OCI-LY1 (cell line): ENCODE measurements at regions not wholly inside any gene's neighbourhood (a gene's known extent, or its start where the extent isn't known, plus 50 kb on each side); places are given as distances from the start of the nearest gene placed in this dataset.

ENCODE experiments used
- H2AFZ ChIP-seq: fragments of 200-600 bp; sonication (generic), shearing (Covaris generic); 2 replicates; pipeline ENCODE4 v1.6.0; 2014; ENCODE audit warnings: antibody characterized with exemption, mild to moderate bottlenecking, low read length
- H3F3A ChIP-seq: fragments of 200-600 bp; sonication (generic), shearing (Covaris generic); 2 replicates; pipeline ENCODE4 v1.6.0; 2014; ENCODE audit warnings: mild to moderate bottlenecking, antibody characterized with exemption, low read length, moderate library complexity; ENCODE audit not compliant: insufficient read depth
- H3K27ac ChIP-seq: fragments of 200-600 bp; sonication (generic); 2 replicates; pipeline ENCODE4 v1.5.1; 2014; ENCODE audit warnings: low read length, mixed run types, mild to moderate bottlenecking, low read depth; ENCODE audit not compliant: poor library complexity, severe bottlenecking
- H3K27me3 ChIP-seq: fragments of 200-600 bp; sonication (generic); 2 replicates; pipeline ENCODE4 v1.6.0; 2014; ENCODE audit warnings: antibody characterized with exemption, mild to moderate bottlenecking, low read length, moderate library complexity; ENCODE audit not compliant: insufficient read depth
- H3K36me3 ChIP-seq: fragments of 200-600 bp; sonication (generic); 2 replicates; pipeline ENCODE4 v1.6.1; 2014; ENCODE audit warnings: mild to moderate bottlenecking, antibody characterized with exemption, low read length, moderate library complexity, mixed read lengths; ENCODE audit not compliant: insufficient read depth
- H3K4me1 ChIP-seq: fragments of 200-600 bp; sonication (generic); 2 replicates; pipeline ENCODE4 v1.5.1; 2014; ENCODE audit warnings: mild to moderate bottlenecking, low read length, moderate library complexity; ENCODE audit not compliant: insufficient read depth, severe bottlenecking
- H3K4me2 ChIP-seq: fragments of 200-600 bp; sonication (generic), shearing (Covaris generic); 2 replicates; pipeline ENCODE4 v1.6.1; 2014; ENCODE audit warnings: low read length
- H3K4me3 ChIP-seq: fragments of 200-600 bp; sonication (generic); 2 replicates; pipeline ENCODE4 v1.5.1; 2014; ENCODE audit warnings: low read length, low read depth, mild to moderate bottlenecking, mixed read lengths; ENCODE audit not compliant: poor library complexity, severe bottlenecking
- H3K79me2 ChIP-seq: fragments of 200-600 bp; shearing (Covaris generic); 2 replicates; pipeline ENCODE4 v1.6.1; 2016; ENCODE audit warnings: mixed run types, low read length, mixed read lengths; ENCODE audit not compliant: insufficient read depth
- H3K9ac ChIP-seq: fragments of 200-600 bp; sonication (generic), shearing (Covaris generic); 2 replicates; pipeline ENCODE4 v1.6.1; 2014; ENCODE audit warnings: mild to moderate bottlenecking, low read length, mixed read lengths
- H3K9me2 ChIP-seq: fragments of 200-600 bp; sonication (generic), shearing (Covaris generic); 2 replicates; pipeline ENCODE4 v1.6.1; 2014; ENCODE audit warnings: low read depth, mild to moderate bottlenecking, low read length, mixed read lengths
- H3K9me3 ChIP-seq: fragments of 200-600 bp; shearing (Covaris generic); 2 replicates; pipeline ENCODE4 v1.6.1; 2014; ENCODE audit warnings: low read length, mixed read lengths
- H4K20me1 ChIP-seq: fragments of 200-600 bp; sonication (generic), shearing (Covaris generic); 2 replicates; pipeline ENCODE4 v1.6.0; 2016; ENCODE audit warnings: mild to moderate bottlenecking, low read length; ENCODE audit not compliant: insufficient read depth
- CTCF ChIP-seq: fragments of 200-600 bp; sonication (generic), shearing (Covaris generic); IDR thresholded peaks from 2 replicates; pipeline ENCODE4 v1.5.1; 2017; ENCODE audit warnings: mild to moderate bottlenecking, antibody characterized with exemption, low read length, moderate library complexity, mixed read lengths
- EZH2 ChIP-seq: fragments of 200-600 bp; sonication (generic), shearing (Covaris generic); IDR thresholded peaks from 2 replicates; pipeline ENCODE4 v1.8.0; 2017; ENCODE audit warnings: borderline replicate concordance, mixed run types, mild to moderate bottlenecking, antibody characterized with exemption, low read length, moderate library complexity, mixed read lengths

GRCh38 chr13:88552966-88553365 lies 881.8 kb downstream of the SLITRK5 start:
- Histone ChIP-seq H3K36me3 (no peaks in the 10 kb centered on the region), H3K4me3 (no peak overlapping the region), H4K20me1 (no peaks in the 10 kb centered on the region), H3K9ac (no peak overlapping the region), H2AFZ (no peak overlapping the region), H3K79me2 (no peaks in the 10 kb centered on the region), H3K9me3 (no peaks in the 10 kb centered on the region), H3K4me1 (no peaks in the 10 kb centered on the region), H3F3A (no peaks in the 10 kb centered on the region), H3K27ac (no peak overlapping the region), H3K27me3 (no peaks in the 10 kb centered on the region), H3K4me2 (no peak overlapping the region), H3K9me2 (no peaks in the 10 kb centered on the region)
- TF ChIP-seq CTCF (no peak), EZH2 (no peak)

GRCh38 chr13:88565566-88565965 lies 894.4 kb downstream of the SLITRK5 start:
- H3K4me1 ChIP-seq: no peaks in the 10 kb centered on the region
- no peaks in the 10 kb centered on the region for H3K9me3 ChIP-seq
- H3K4me3 ChIP-seq: no peak overlapping the region
- no peak overlapping the region for H3K27ac ChIP-seq
- TF ChIP-seq CTCF (no peak), EZH2 (no peak)
- no peaks in the 10 kb centered on the region for H3K9me2 ChIP-seq
- H2AFZ ChIP-seq: no peak overlapping the region
- H3K36me3 ChIP-seq: no peaks in the 10 kb centered on the region
- no peaks in the 10 kb centered on the region for H3F3A ChIP-seq
- no peaks in the 10 kb centered on the region for H3K79me2 ChIP-seq
- no peak overlapping the region for H3K4me2 ChIP-seq
- H3K9ac ChIP-seq: no peak overlapping the region
- no peaks in the 10 kb centered on the region for H4K20me1 ChIP-seq
- no peaks in the 10 kb centered on the region for H3K27me3 ChIP-seq

- Histone ChIP-seq H3F3A (no peaks in the 10 kb centered on the region), H3K4me1 (no peaks in the 10 kb centered on the region), H3K4me3 (no peak overlapping the region), H3K4me2 (no peak overlapping the region), H3K9me2 (no peaks in the 10 kb centered on the region), H3K9me3 (no peaks in the 10 kb centered on the region), H3K27me3 (no peaks in the 10 kb centered on the region), H2AFZ (no peak overlapping the region), H3K79me2 (no peaks in the 10 kb centered on the region), H3K9ac (no peak overlapping the region), H3K36me3 (no peaks in the 10 kb centered on the region), H3K27ac (no peak overlapping the region), H4K20me1 (no peaks in the 10 kb centered on the region)
- TF ChIP-seq EZH2: no peak
Observed at GRCh38 chr13:88585861-88586260, 914.7 kb downstream of the SLITRK5 start.

GRCh38 chr13:88586263-88586662 lies 915.1 kb downstream of the SLITRK5 start:
- H3K9me3 ChIP-seq: no peaks in the 10 kb centered on the region
- no peaks in the 10 kb centered on the region for H3F3A ChIP-seq
- H3K4me3 ChIP-seq: no peak overlapping the region
- TF ChIP-seq CTCF (no peak), EZH2 (no peak)
- H3K79me2 ChIP-seq: no peaks in the 10 kb centered on the region
- H3K4me2 ChIP-seq: no peak overlapping the region
- no peaks in the 10 kb centered on the region for H4K20me1 ChIP-seq
- no peak overlapping the region for H3K9ac ChIP-seq
- no peak overlapping the region for H2AFZ ChIP-seq
- no peaks in the 10 kb centered on the region for H3K9me2 ChIP-seq
- H3K4me1 ChIP-seq: no peaks in the 10 kb centered on the region
- H3K27me3 ChIP-seq: no peaks in the 10 kb centered on the region
- H3K36me3 ChIP-seq: no peaks in the 10 kb centered on the region
- no peak overlapping the region for H3K27ac ChIP-seq
